ENCODE measurements at regions not wholly inside any gene's neighbourhood (a gene's known extent, or its start where the extent isn't known, plus 50 kb on each side); places are given as distances from the start of the nearest gene placed in this dataset.

GRCh38 chr1:98428864-98429263 lies 232.7 kb upstream of the SNX7 start:
- Histone ChIP-seq H3K4me1 (ENCODE audit: insufficient read depth, low read length) (no peaks in the 10 kb centered on the region), H3K9me3 (ENCODE audit: control insufficient read depth in 1 of 2, insufficient read depth in 1 of 2, low read length in 2 of 2) (no peaks in the 10 kb centered on the region), H3K27me3 (ENCODE audit: control insufficient read depth in 1 of 2, insufficient read depth in 2 of 2, low read length in 2 of 2) (no peaks in the 10 kb centered on the region), H3K4me3 (ENCODE audit: low read length) (no peak overlapping the region), H3K36me3 (ENCODE audit: insufficient read depth, low read length) (no peaks in the 10 kb centered on the region), H3K27ac (ENCODE audit: low read depth in 1 of 2, low read length in 2 of 2) (no peak overlapping the region)
- Mint-ChIP-seq H3K4me1 (ENCODE audit: low read depth) (no peaks in the 10 kb centered on the region), H3K36me3 (ENCODE audit: low read depth) (no peaks in the 10 kb centered on the region), H3K27me3 (no peaks in the 10 kb centered on the region), H3K4me3 (no peak overlapping the region), H3K27ac (no peak overlapping the region), H3K9me3 (no peaks in the 10 kb centered on the region)
- no peak for ATAC-seq (ENCODE audit: poor library complexity)
- ChIA-PET CTCF (interaction anchor here (0.6 kb wide), 1 partner anchor 49 kb away, joined by 3 read pairs; no protein-coding TSS in a partner anchor), POLR2A (no interaction called here)
- intact Hi-C loops (cut with DNase I, micrococcal nuclease), result no loop called here
- no peak for DNase-seq
- no peak for TF ChIP-seq CTCF (IDR thresholded peaks at IDR 0.05)

- intact Hi-C loops (cut with DNase I, micrococcal nuclease), result no loop called here
- Mint-ChIP-seq H3K4me3 (no peak overlapping the region), H3K4me1 (ENCODE audit: low read depth) (no peaks in the 10 kb centered on the region), H3K9me3 (no peaks in the 10 kb centered on the region), H3K27ac (no peak overlapping the region), H3K36me3 (ENCODE audit: low read depth) (no peaks in the 10 kb centered on the region), H3K27me3 (no peaks in the 10 kb centered on the region)
- no peak overlapping the region for H3K4me3 ChIP-seq (ENCODE audit: low read length)
- CTCF ChIA-PET, result no interaction called here
- H3K36me3 ChIP-seq (ENCODE audit: insufficient read depth, low read length), result no peaks in the 10 kb centered on the region
- no peak for TF ChIP-seq CTCF (IDR thresholded peaks at IDR 0.05)
- no peak for ATAC-seq (ENCODE audit: poor library complexity)
- POLR2A ChIA-PET, result no interaction called here
- H3K27me3 ChIP-seq (ENCODE audit: control insufficient read depth in 1 of 2, insufficient read depth in 2 of 2, low read length in 2 of 2), result no peaks in the 10 kb centered on the region
- no peaks in the 10 kb centered on the region for H3K4me1 ChIP-seq (ENCODE audit: insufficient read depth, low read length)
- no peaks in the 10 kb centered on the region for H3K9me3 ChIP-seq (ENCODE audit: control insufficient read depth in 1 of 2, insufficient read depth in 1 of 2, low read length in 2 of 2)
- no peak for DNase-seq
- no peak overlapping the region for H3K27ac ChIP-seq (ENCODE audit: low read depth in 1 of 2, low read length in 2 of 2)
Measured at GRCh38 chr1:98427664-98428063, 233.9 kb upstream of the SNX7 start.

DNA sequence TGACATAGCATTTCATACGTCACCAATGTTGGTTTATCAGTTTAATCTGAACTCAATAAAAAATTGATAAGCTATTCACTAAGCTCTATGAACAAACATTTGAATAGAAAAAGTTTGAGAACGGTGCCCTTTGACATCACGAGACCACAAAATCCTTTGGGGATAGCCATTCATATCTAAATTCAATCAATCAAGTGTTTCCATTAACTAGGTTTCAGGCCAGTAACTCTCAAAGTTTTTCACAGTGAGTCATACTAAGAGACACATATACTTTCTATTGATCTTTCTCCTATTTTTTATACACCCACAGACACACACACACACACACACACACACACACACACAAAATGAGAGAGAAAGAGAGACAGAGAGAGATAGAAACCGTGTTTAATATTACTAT lies 235.4 kb upstream of the SNX7 start:
- intact Hi-C loops (cut with DNase I, micrococcal nuclease), result no loop called here
- Histone ChIP-seq H3K27ac (ENCODE audit: low read depth in 1 of 2, low read length in 2 of 2) (no peak overlapping the region), H3K9me3 (ENCODE audit: control insufficient read depth in 1 of 2, insufficient read depth in 1 of 2, low read length in 2 of 2) (no peaks in the 10 kb centered on the region), H3K27me3 (ENCODE audit: control insufficient read depth in 1 of 2, insufficient read depth in 2 of 2, low read length in 2 of 2) (no peaks in the 10 kb centered on the region), H3K4me3 (ENCODE audit: low read length) (no peak overlapping the region), H3K4me1 (ENCODE audit: insufficient read depth, low read length) (no peaks in the 10 kb centered on the region), H3K36me3 (ENCODE audit: insufficient read depth, low read length) (no peaks in the 10 kb centered on the region)
- no peaks in the 10 kb centered on the region for H3K4me1 Mint-ChIP-seq (ENCODE audit: low read depth)
- no peak overlapping the region for H3K4me3 Mint-ChIP-seq
- ChIA-PET POLR2A (no interaction called here), CTCF (no interaction called here)
- no peak for TF ChIP-seq CTCF (IDR thresholded peaks at IDR 0.05)
- ATAC-seq (ENCODE audit: poor library complexity) (no peak), DNase-seq (no peak)
- no peaks in the 10 kb centered on the region for H3K36me3 Mint-ChIP-seq (ENCODE audit: low read depth)
- H3K27me3 Mint-ChIP-seq, result no peaks in the 10 kb centered on the region
- no peaks in the 10 kb centered on the region for H3K9me3 Mint-ChIP-seq
- H3K27ac Mint-ChIP-seq, result no peak overlapping the region

Data from CD4-positive, alpha-beta T cell (primary cell).